GM12873 (cell line): ENCODE measurements at regions not wholly inside any gene's neighbourhood (a gene's known extent, or its start where the extent isn't known, plus 50 kb on each side); places are given as distances from the start of the nearest gene placed in this dataset.

Experiments used
- CTCF ChIP-seq: IDR thresholded peaks from 2 replicates; pipeline ENCODE4 v1.5.1; 2012; ENCODE audit warnings: low read depth, mild to moderate bottlenecking, moderate library complexity, low read length, control low read depth; ENCODE audit not compliant: insufficient read depth; ENCODE audit errors: missing control alignments

DNA sequence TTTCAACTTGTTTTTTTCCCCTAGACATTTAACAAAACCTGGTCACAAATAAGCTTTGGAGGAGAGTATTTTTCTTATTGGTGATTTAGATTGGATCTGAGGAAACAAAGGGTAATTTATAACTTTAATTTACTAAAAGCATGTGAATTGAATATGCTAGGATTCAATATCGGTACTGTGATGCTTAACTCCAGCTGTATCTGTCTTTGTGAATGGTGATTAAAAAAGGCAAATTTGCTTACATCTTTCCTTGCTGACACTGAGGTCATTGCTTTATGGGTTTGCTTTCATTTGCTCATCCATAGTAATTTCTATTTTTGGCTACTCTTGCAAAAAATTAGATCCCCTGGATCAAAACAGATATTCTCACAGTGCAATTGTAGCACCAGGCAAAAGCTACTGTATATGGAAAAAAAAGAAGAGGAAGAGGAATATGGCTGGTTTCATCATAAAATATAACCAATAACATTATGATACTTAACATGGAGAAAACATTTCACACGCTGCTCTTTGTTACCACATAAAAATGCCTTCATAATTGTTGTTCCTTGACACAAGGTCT lies 832.0 kb upstream of the ZEB2 start:
- no peak for TF ChIP-seq CTCF

GRCh38 chr2:145350011-145350410 lies 830.1 kb upstream of the ZEB2 start:
- TF ChIP-seq CTCF, result no peak

DNA sequence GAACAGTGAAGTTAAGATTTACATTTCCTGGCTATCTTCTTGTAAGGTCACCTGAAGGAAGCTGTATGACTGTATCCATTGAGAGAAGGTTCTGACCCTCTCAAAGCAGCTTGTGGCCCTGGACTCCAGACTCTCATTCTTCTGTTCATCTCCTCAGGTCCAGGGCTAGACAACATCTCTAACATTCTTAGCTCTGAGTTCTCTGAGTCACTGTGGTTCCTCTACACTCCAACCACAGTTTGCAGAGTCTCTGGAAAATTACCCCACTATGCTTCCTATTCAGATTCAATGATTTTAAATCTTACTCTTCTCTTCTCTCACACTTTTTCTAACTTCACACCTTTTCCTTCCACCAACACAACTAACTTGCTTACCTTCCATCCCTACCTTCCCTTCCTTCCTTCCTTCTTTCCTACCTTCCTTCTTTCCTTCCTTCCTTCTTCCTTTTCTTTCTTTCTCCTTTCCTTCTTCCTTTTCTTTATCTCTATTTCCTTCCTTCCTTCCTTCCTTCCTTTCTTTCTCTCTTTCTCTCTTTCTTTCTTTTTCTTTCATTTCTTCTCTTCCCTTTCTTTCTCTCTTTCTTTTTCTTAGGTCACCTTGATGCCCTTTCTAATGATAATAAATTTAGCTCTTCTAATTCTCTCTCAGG lies 824.3 kb upstream of the ZEB2 start:
- no peak for TF ChIP-seq CTCF

DNA sequence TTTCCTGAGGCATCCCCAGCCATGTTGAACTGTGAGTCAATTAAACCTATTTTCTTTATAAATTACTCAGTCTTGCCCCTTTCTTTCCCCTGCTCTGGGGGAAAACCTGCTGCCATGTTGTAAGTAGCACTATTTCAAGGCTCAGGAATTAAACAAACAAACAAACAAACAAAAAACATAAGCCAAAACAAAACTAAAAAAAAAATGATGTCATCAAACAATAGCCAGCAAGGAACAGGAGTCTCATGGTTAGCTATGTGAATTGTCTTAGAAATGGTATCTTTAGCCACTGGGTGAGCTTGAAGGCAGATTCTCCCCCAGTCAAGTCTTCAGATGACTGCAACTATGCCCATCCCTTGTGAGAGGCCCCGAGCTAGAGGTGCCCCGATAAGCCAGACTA lies 823.4 kb upstream of the ZEB2 start:
- TF ChIP-seq CTCF, result no peak

GRCh38 chr2:145341536-145341935 lies 821.6 kb upstream of the ZEB2 start:
- TF ChIP-seq CTCF, result no peak

GRCh38 chr2:145339646-145340045 lies 819.7 kb upstream of the ZEB2 start:
- TF ChIP-seq CTCF, result no peak

DNA sequence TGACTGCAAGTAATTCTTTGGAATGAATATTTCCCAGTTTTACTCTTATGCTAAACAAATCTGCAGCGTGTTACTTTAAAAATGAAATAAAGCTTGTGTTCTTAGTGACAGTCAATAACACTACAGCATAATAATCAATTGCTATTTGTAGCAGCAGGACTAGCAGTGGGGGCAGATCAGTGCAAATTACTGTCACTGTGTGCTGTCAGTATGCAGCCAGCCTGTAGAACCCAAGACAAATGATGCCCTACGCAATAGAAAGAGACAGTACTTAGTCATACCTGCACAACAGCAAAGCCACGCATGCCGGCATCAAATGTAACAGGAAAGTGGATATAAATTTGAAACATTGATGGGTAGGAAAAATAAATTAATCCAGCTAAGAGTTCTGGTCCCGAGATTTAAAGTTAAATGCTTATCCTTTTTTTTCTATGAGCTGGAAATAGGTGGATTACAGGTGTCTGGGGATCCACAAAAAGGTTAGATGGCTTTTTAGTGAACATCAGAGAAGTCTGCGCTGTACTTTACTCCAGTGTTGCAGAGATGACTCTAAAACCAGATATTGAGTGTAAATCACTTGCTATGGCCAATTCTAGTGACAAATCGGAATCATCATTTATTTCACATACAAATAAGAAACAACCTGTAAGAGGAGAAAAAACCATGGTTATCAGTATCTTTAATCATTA lies 812.4 kb upstream of the ZEB2 start:
- TF ChIP-seq CTCF, result no peak
